Fibroblast of lung (primary cell): ENCODE measurements at regions not wholly inside any gene's neighbourhood (a gene's known extent, or its start where the extent isn't known, plus 50 kb on each side); places are given as distances from the start of the nearest gene placed in this dataset.

Source experiments
- EZH2 ChIP-seq: IDR thresholded peaks from 2 replicates; pipeline ENCODE4 v1.5.1; 2012; ENCODE audit warnings: low read length, control low read depth, mild to moderate bottlenecking; ENCODE audit errors: missing control alignments
- TF ChIP-seq, protein P1 (sequence below), 2 donors: IDR thresholded peaks in 1 of 2; conservative IDR thresholded peaks in 1 of 2; 1 replicate in 1 of 2; 2 replicates in 1 of 2; pipeline ENCODE4 v1.5.1; 2011 to 2012; ENCODE audit warnings: low read length in 2 of 2, control low read depth in 1 of 2, inconsistent platforms in 1 of 2, low read depth in 1 of 2, mild to moderate bottlenecking in 1 of 2

GRCh38 chr21:41032541-41032940 lies 135.4 kb upstream of the BACE2 start:
- TF ChIP-seq, protein P1, sequence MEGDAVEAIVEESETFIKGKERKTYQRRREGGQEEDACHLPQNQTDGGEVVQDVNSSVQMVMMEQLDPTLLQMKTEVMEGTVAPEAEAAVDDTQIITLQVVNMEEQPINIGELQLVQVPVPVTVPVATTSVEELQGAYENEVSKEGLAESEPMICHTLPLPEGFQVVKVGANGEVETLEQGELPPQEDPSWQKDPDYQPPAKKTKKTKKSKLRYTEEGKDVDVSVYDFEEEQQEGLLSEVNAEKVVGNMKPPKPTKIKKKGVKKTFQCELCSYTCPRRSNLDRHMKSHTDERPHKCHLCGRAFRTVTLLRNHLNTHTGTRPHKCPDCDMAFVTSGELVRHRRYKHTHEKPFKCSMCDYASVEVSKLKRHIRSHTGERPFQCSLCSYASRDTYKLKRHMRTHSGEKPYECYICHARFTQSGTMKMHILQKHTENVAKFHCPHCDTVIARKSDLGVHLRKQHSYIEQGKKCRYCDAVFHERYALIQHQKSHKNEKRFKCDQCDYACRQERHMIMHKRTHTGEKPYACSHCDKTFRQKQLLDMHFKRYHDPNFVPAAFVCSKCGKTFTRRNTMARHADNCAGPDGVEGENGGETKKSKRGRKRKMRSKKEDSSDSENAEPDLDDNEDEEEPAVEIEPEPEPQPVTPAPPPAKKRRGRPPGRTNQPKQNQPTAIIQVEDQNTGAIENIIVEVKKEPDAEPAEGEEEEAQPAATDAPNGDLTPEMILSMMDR (conservative IDR thresholded peaks at IDR 0.05 in 1 of 2, IDR thresholded peaks at IDR 0.05 in 1 of 2; ENCODE audit: low read depth in 1 of 2, low read length in 2 of 2) = no peak
- no peak for TF ChIP-seq EZH2
